HG03045 (cell line): ENCODE measurements at regions not wholly inside any gene's neighbourhood (a gene's known extent, or its start where the extent isn't known, plus 50 kb on each side); places are given as distances from the start of the nearest gene placed in this dataset.

Experiments
- ATAC-seq: cut with Tn5 transposase; IDR thresholded peaks from one replicate; pipeline ENCODE4 v1.9.1; 2021; ENCODE audit warnings: mild to moderate bottlenecking, moderate library complexity; ENCODE audit not compliant: unreplicated experiment

- no peak for ATAC-seq
Observed at GRCh38 chr9:78595200-78595945, 298.4 kb downstream of the PSAT1 start.

- no peak for ATAC-seq
Observed at GRCh38 chr9:78596346-78596745, 299.4 kb downstream of the PSAT1 start.

- ATAC-seq: no peak
Observed at GRCh38 chr9:78598120-78598519, 301.2 kb downstream of the PSAT1 start.

DNA sequence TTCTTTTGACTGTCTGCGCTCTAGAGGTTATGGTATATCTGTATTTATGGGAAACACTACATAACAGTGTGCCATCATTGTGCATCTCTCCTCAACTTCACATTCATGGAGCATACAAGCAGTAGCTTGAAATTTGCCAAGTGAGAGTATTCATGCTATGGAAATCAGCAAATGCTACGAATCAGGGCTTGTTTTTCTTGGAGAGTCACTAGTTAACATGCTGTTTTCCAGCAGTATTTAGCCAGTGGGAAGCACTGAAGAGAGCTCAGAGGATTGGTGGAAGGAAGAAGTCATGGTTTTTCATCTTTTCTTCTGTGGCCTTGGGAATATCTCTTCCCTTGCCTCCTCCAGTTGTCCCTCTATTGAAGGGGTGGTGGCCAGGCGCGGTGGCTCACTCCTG, 303.0 kb downstream of the PSAT1 start:
- ATAC-seq: no peak

DNA sequence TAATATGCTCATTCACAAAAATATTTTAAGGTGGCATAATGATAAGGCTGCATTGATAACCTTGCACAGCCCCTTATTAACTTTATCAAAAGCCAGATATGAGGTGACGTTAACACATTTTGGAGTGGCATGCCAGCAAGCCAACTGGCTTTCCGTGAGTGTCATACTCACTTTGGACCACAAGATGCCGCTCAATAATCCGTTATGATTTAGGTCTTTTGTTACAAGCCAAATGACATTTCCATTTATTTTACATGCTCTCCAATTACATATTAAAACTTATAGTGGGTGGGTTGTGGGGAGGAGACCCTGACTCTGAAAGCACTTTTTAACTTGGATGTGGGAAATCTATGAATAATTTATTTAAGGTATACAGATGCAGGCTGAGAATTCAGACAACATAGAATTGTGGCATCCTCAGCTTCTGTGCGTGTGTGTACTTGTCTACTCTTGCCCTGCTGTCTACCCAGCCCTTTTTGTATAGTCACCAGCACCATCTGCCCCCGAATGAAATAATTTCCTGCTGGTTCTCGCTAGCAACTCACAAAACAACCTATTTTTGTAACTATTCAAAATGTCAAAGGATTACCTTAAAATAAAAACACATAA, 305.1 kb downstream of the PSAT1 start:
- peak; percentile 57 for ATAC-seq

- no peak for ATAC-seq
Observed at GRCh38 chr9:78605041-78606000, 308.4 kb downstream of the PSAT1 start.

DNA sequence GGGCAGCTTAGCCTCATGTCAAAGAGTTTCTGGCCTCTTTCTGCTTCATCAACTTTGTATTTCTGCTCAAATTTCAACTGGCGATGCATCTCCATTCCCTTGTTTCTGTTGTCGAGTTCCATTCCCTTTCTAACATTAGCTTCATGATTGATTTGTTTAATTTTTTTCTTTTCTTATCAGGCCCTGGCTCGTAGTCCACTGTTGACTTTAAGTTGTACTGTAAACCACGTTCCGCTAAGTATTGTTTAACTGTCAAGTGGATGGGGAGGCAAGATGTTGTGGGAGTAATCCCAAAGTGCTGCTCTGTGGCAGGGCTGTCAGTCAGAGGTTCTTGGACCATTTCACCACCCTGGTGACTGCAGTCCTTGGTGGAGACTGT, 309.1 kb downstream of the PSAT1 start:
- ATAC-seq: no peak

GRCh38 chr9:78607853-78608252, 310.9 kb downstream of the PSAT1 start:
- no peak for ATAC-seq

DNA sequence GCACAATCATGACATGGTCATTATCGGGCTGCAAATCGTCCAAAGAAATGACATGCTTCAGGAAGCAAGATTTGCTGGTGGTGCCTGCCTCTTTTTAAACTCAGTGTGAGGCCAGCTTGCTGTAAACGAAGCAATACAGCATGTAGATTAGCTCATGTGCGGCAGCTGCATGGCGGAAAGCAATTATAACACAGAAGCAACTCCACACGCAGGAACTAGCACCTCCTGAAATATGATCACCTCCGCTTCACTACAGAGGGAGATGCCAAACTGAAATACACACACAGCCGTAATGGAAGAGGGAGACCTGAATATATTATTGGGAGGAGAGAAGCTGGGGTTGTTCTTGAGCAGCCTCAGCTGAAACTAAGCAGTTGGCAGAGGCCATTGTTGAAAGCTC, 312.5 kb downstream of the PSAT1 start:
- no peak for ATAC-seq

DNA sequence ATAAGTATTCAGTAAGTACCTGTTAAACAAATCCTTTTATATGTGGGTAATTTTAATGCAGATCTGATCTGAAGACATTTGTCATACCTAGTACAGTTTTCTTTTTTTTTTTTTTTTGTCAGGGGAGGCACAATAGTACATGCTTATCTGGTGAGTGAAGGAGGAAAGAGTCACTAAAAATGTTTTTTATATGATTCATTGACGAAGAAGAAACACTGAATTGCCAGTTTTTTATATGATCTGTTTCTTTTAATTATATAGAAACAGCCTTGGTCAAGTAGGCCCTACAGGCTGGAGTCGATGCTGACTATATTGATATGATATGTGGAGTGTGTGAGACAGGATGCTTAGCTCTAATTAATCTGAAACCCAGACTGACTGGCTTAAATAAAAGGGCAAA, 315.2 kb downstream of the PSAT1 start:
- ATAC-seq: no peak

- ATAC-seq: no peak
Observed at GRCh38 chr9:78613006-78613405, 316.1 kb downstream of the PSAT1 start.

DNA sequence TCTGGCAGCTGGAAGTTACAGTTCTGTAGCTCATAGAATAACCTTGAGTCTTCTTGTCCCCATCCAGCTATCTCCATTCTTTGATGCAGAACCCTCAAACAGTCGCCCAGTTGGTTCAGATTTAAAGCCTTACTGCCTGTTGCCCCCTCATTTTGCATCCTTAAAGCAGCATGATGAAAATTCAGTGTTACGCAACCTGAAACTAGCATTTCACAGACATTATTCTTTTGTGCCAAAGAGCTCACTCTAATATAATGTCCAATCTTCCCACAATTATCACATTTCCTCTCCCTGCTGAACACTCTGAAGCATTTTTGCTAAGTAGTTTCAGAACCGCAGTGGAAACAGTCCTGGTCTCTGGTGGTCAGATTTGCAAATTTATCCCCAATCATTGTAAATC, 318.0 kb downstream of the PSAT1 start:
- no peak for ATAC-seq

GRCh38 chr9:78615372-78615771, 318.4 kb downstream of the PSAT1 start:
- no peak for ATAC-seq

- no peak for ATAC-seq
Observed at GRCh38 chr9:78618735-78619134, 321.8 kb downstream of the PSAT1 start.

DNA sequence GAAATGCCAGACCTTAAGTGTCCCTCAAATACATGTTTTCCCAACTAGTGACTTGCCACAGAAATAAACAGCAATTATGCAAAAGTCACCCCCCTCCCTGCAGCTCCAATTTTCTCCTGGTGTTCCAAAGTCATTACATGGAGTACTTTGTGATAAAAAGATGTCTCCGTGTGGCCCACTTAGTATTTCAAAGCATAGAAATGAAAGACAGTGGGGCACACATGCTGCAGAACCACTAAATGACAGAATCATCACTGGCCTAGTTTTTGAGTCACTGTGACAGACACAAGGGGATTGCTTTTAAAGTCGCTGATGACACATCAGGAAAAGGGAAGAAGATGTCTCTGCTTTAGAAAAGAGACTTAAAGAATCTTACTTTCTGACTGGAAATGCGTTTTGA, 323.4 kb downstream of the PSAT1 start:
- no peak for ATAC-seq

DNA sequence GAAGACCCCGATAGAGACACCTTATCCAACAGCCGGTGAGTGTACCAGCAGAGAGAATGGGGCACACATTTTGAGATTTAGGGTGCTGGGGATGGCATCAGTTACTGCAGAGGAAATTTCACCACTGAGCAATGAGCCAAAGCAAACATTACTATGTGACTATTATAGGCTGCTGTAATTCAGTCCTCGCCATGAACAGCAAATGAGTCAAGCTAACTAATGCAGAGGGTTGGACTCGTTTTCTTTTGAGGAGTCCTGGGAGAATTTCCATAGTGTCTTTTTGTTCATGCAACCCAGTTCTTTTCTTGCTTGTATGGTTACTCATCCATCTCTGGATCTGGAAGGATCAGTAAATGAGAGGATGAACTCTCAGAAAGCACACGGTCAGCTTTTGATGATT, 323.8 kb downstream of the PSAT1 start:
- ATAC-seq: no peak

- ATAC-seq: no peak
Observed at GRCh38 chr9:78622126-78622525, 325.2 kb downstream of the PSAT1 start.

DNA sequence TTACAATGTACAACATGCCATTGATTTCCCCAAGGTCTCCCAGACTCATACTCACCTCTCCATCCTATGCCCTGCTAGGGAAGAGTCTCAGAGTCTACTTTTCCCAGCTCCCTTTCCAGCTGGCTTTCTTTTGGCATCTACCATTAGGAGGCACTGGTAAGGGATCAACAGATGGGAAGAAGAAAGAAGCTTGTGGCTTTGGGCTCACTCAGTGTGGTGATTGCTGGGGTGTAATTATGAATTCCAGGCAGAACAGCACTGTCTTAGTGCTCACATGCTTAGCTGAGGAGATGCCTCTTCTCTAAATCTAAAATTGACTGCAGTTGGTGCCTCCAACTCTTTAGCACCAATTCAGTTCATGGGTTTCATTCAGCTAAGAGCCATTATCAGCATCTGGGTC, 330.0 kb downstream of the PSAT1 start:
- ATAC-seq: no peak

DNA sequence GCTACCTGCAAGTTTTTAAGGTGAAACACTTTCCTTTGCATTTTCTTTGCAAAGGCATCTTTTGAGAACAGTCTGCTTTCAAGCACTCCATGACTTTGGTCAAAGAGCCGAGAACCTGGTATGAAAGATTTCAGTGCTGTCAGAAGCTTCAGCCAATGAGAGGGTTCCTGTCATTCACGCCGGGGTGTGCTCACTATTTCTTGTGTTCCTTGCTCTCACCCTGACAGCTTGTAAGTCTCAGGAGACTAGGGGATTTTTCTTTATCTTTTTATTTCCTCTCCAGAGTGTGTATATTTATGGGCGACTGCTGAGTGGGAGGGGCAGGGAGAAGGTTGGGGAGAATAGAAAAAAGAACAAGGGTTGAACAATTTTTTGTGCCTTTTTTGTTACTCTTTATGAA, 334.0 kb downstream of the PSAT1 start:
- no peak for ATAC-seq

DNA sequence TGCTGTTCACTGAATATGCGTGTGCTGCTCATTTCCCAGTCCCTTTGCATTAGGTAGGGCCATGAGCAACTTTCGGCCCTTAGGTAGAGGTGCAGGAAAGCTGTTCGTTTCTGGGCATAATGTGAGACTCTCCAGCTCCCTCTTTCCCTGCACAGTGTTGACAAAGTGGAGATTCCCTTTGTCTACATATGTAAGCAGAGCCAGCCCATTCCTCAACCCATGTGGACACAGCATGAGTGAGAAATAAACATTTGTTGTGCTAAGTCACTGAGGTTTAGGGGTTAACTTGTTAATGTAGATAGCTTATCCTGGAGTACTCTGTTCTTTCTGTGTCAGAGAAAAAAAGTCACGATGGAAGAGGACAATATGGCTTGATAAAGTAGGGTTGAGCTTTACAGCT, 343.8 kb downstream of the PSAT1 start:
- no peak for ATAC-seq

DNA sequence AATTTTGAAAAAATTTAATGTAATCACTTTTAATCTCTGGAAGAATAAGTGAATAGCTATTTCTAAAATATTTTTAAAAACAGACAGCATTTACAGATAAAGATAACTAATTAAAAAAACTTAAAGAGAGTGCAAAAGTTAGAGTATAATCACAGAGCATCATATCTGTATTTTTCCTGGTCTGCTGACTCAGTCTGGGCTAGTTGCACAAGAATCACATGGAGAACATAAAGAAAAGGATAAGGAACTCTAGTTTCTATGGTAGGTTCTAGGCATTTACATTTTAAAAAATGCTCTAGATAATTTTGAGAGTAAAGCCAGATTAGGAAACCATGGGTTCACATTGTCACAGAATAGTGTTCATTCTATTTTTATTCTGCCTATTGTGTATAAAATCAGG, 347.4 kb downstream of the PSAT1 start:
- no peak for ATAC-seq

DNA sequence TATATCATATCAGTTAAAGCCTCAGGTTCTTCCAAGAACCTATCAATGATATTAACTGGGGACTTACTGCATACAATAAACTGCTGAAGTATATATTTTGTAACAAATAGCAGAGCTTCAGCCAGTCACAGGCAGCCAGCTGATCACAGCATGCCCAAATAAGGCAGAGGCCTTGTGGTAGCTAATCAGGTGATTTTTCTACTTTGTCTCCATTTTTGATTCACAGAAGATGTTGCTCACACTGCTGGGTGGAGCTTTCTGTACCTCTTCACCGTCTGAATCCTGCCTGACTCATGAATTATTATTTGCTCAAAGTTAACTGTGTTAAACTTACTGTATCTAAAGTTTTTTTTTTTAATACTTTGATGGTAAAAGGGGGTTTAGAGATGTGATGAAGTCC, 357.4 kb downstream of the PSAT1 start:
- no peak for ATAC-seq
